Kidney epithelial cell (primary cell): ENCODE measurements at regions not wholly inside any gene's neighbourhood (a gene's known extent, or its start where the extent isn't known, plus 50 kb on each side); places are given as distances from the start of the nearest gene placed in this dataset.
A peak's percentile ranks its signal among the peaks of the same experiment; 100 is the strongest.

Experiments
- DNase-seq: peaks from one replicate; pipeline ENCODE4 v3.0.0-alpha.2; 2010; ENCODE audit warnings: low read depth
- H3K27me3 ChIP-seq: 2 replicates; pipeline ENCODE4 v1.6.0; 2011; ENCODE audit warnings: low read length; ENCODE audit not compliant: control insufficient read depth, insufficient read depth
- H3K36me3 ChIP-seq: 2 replicates; pipeline ENCODE4 v1.5.1; 2011; ENCODE audit warnings: low read length; ENCODE audit not compliant: control insufficient read depth, insufficient read depth
- H3K4me3 ChIP-seq: 2 replicates; pipeline ENCODE4 v1.5.1; 2011; ENCODE audit warnings: low read depth, mild to moderate bottlenecking, control low read depth, low read length
- TF ChIP-seq, protein P1 (sequence below): IDR thresholded peaks from 2 replicates; pipeline ENCODE4 v1.5.1; 2011; ENCODE audit warnings: mild to moderate bottlenecking, moderate library complexity, low read length, control low read depth, inconsistent platforms; ENCODE audit not compliant: insufficient read depth, poor library complexity, severe bottlenecking

DNA sequence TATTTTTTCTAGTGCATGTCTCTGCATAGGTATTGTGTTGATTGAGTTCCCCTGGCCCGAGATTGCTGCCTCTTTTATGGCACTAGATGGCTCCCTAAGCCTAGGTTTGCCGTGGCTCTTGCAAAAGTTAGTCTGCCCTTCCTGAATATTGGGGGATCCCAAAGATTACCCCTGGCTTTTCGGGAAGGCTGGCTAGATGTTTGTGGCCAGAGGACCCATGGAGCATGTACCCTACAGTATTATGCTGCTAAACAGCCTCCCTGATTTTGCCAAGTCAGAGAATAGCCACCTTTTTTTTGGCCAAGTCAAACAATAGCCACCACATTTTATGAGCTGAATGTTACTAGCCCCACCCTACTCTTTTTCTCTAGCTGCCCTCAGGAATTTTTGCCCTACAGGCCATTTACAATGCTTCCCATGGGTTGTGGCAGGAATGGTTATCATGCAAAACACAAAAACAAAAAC is 343.2 kb downstream of the OLFM3 start:
- H3K36me3 ChIP-seq, result no peaks in the 10 kb centered on the region
- H3K4me3 ChIP-seq, result no peak overlapping the region
- no peaks in the 10 kb centered on the region for H3K27me3 ChIP-seq
- DNase-seq, result no peak
- TF ChIP-seq, protein P1, sequence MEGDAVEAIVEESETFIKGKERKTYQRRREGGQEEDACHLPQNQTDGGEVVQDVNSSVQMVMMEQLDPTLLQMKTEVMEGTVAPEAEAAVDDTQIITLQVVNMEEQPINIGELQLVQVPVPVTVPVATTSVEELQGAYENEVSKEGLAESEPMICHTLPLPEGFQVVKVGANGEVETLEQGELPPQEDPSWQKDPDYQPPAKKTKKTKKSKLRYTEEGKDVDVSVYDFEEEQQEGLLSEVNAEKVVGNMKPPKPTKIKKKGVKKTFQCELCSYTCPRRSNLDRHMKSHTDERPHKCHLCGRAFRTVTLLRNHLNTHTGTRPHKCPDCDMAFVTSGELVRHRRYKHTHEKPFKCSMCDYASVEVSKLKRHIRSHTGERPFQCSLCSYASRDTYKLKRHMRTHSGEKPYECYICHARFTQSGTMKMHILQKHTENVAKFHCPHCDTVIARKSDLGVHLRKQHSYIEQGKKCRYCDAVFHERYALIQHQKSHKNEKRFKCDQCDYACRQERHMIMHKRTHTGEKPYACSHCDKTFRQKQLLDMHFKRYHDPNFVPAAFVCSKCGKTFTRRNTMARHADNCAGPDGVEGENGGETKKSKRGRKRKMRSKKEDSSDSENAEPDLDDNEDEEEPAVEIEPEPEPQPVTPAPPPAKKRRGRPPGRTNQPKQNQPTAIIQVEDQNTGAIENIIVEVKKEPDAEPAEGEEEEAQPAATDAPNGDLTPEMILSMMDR, result peak; percentile 13

GRCh38 chr1:101664726-101665125 is 332.0 kb downstream of the OLFM3 start:
- TF ChIP-seq, protein P1, result no peak
- no peak overlapping the region for H3K4me3 ChIP-seq
- no peak for DNase-seq
- no peaks in the 10 kb centered on the region for H3K27me3 ChIP-seq
- H3K36me3 ChIP-seq, result no peaks in the 10 kb centered on the region

DNA sequence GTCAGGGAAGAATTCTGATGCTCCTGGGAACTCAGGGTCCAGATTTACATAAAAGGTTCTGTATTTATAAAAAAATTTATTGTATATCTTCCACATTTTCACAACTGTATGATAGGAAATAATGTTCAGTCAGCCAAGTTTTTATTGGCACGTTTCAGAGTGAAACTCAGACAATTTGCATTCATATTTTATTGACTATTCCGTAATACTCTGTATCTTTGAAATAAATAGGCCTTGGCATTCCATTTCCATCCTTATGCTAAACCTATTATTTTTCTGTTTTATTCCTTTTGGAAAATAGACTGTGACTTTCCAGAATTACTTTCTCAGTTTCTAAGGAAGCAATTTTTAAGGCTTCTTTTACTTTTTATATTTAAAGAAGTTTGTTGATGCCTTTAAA is 329.0 kb downstream of the OLFM3 start:
- Histone ChIP-seq H3K36me3 (no peaks in the 10 kb centered on the region), H3K27me3 (no peaks in the 10 kb centered on the region), H3K4me3 (no peak overlapping the region)
- DNase-seq, result no peak
- TF ChIP-seq, protein P1, result no peak

DNA sequence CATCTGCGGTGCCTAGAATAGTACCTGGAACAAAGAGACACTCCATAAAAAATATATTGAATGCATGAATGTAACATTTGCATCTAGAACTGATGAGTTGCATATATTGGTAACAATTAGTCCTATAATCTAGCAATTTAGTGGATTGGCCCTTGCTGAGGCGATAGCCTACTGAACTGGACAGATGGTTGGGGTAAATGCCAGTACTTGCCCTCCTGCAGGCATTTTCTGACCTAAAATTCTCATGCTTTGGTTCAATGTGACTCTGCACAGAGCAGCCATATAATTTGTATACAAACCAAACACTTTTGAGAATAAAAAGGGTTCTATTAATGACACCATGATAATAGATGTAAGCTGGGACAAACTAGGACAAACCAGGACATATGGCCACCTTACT is 313.6 kb downstream of the OLFM3 start:
- H3K36me3 ChIP-seq, result no peaks in the 10 kb centered on the region
- no peak for DNase-seq
- H3K4me3 ChIP-seq, result no peak overlapping the region
- TF ChIP-seq, protein P1, result no peak
- no peaks in the 10 kb centered on the region for H3K27me3 ChIP-seq

GRCh38 chr1:101683561-101683960 is 313.2 kb downstream of the OLFM3 start:
- DNase-seq, result no peak
- Histone ChIP-seq H3K36me3 (no peaks in the 10 kb centered on the region), H3K27me3 (no peaks in the 10 kb centered on the region), H3K4me3 (no peak overlapping the region)
- TF ChIP-seq, protein P1, result no peak

GRCh38 chr1:101697072-101697471 is 299.7 kb downstream of the OLFM3 start:
- TF ChIP-seq, protein P1, result no peak
- Histone ChIP-seq H3K36me3 (no peaks in the 10 kb centered on the region), H3K4me3 (no peak overlapping the region), H3K27me3 (no peaks in the 10 kb centered on the region)
- DNase-seq, result no peak
